AML-193 (cell line): ENCODE measurements at regions not wholly inside any gene's neighbourhood (a gene's known extent, or its start where the extent isn't known, plus 50 kb on each side); places are given as distances from the start of the nearest gene placed in this dataset.
"Not testable (repeated sequence)": the region's sequence is repeated elsewhere in the genome, so short reads cannot be mapped to it uniquely, and the experiment has no call there.

Experiments used
- DNase-seq, 2 experiments: peaks; one replicate each; lab custom pipeline; 2025; lab: John Stamatoyannopoulos, UW

- DNase-seq = no peak
Measured at GRCh38 chr3:101950510-101950909, 101.2 kb downstream of the NFKBIZ start.

- no peak for DNase-seq
Measured at GRCh38 chr3:101950985-101951733, 101.8 kb downstream of the NFKBIZ start.

GRCh38 chr3:101954361-101954760 lies 105.0 kb downstream of the NFKBIZ start:
- no peak for DNase-seq

GRCh38 chr3:101954936-101955335 lies 105.6 kb downstream of the NFKBIZ start:
- no peak for DNase-seq

DNA sequence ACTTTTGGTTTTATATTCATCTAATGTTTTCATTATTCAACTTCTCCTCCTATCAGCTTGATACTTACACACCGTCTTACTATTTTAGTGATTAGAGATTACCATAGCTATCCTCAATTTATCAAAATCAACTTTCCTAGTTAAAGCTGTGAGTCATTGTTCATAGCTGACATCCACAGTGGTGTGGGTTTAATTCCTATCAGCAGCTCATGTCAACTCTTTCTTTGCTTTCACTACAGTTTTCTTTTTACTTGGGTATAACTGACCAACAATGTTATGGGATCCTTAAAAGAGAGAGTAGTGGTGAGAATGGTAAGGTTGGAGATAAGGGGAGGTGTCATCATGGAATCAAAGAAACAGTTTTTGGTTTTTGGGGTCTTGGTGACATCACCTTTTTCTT lies 112.7 kb downstream of the NFKBIZ start:
- DNase-seq = no peak

DNA sequence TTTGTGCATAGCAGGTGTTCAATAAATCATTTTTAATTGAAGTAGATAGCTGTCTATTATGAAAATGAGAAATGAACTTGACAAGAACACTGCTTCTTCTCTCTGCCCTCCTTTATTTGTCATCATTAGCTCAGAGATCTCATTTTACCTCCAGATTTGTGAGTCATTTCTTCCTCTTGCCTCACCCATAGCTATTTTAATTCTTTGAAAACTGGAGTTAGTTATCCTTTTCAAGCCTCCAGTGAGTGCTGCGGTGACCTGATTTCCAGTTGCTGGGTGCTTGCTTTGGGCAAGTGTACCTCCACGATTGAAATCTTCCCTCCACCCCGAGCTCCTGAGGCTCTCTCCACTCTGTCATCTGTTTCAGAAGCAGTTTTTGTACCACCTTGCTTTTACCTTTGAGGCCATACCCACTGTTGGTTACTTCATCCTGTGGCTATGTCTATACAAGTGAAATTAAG lies 114.6 kb downstream of the NFKBIZ start:
- no peak for DNase-seq

DNA sequence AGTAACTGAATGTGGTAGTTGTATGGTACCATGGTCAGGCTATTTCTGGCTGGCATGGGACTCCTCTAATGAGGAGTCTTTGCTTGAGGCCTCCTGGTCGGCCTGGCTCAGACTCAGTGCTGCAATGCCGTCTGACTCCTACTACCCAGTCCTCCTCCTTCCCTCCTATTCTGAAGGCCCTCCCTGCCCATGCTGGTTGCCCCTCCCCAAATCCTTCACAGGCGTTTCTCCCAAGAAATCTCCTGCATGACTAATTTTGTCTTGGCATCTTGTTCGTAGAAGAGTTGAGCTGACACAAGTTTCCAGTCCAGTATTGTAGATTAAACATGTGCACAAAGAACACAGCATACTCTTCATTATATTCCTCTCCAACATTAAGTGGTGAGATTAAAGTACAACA lies 115.5 kb downstream of the NFKBIZ start:
- no peak for DNase-seq

GRCh38 chr3:101966226-101966625 lies 116.9 kb downstream of the NFKBIZ start:
- DNase-seq = peak; percentile 38 to 42

GRCh38 chr3:101970212-101970611 lies 120.9 kb downstream of the NFKBIZ start:
- no peak for DNase-seq

- DNase-seq = no peak
Measured at GRCh38 chr3:101970905-101971304, 121.6 kb downstream of the NFKBIZ start.

GRCh38 chr3:101972430-101973162 lies 123.3 kb downstream of the NFKBIZ start:
- DNase-seq = no peak

DNA sequence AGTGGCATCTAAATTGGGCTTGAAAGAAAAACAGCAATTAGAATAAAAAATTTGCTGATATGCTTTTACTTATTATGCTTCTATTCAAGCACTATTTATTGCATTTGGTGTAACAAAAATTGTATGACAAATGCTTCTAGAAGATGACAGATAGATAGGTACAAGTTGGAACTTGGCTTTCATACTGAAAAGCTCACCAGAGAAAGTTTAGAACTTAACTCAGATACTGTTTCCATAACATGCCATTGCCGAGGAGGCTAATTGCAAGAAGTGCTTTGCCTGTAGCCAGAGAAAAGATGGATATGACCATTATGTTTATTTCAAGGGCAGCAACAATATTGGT lies 123.8 kb downstream of the NFKBIZ start:
- no peak for DNase-seq

DNA sequence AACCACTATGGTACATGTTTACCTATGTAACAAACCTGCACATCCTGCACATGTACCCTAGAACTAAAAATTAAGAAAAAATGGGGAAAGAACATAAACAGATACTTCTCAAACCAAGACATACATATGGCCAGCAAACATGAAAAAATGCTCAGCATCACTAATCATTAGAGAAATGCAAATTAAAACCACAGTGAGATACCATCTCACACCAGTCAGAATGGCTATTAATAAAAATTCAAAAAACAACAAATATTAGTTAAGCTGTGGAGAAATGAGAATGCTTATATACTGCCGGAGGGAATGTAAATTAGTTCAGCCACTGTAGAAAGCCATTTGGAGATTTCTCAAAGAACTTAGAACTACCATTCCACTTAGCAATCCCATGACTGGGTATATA lies 126.1 kb downstream of the NFKBIZ start:
- DNase-seq = not testable (repeated sequence)

GRCh38 chr3:101976473-101976872 lies 127.2 kb downstream of the NFKBIZ start:
- no peak for DNase-seq

GRCh38 chr3:101978348-101978747 lies 129.0 kb downstream of the NFKBIZ start:
- no peak for DNase-seq

GRCh38 chr3:101979033-101979432 lies 129.7 kb downstream of the NFKBIZ start:
- no peak for DNase-seq

- DNase-seq = no peak
Measured at GRCh38 chr3:101984356-101984755, 135.0 kb downstream of the NFKBIZ start.

DNA sequence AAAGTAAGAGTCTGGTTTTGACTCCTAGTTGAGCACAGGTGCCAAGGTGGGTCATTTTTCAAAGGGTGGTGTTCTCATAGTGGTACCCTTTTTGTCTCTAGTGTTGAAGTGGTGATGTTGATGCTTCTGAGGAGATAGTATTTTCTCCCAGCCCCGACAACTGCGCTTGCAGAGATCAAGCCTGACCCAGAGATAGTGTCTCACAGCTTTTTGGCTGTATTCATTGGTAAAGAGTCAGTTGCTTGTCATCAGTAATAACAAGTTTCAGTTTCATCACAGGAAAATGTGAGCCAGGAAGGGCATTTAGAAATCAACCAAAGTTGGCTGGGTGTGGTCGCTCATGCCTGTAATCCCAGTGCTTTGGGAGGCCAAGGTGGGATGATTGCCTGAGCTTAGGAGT lies 139.3 kb downstream of the NFKBIZ start:
- peak in 1 of 2 experiments; percentile 25 for DNase-seq

DNA sequence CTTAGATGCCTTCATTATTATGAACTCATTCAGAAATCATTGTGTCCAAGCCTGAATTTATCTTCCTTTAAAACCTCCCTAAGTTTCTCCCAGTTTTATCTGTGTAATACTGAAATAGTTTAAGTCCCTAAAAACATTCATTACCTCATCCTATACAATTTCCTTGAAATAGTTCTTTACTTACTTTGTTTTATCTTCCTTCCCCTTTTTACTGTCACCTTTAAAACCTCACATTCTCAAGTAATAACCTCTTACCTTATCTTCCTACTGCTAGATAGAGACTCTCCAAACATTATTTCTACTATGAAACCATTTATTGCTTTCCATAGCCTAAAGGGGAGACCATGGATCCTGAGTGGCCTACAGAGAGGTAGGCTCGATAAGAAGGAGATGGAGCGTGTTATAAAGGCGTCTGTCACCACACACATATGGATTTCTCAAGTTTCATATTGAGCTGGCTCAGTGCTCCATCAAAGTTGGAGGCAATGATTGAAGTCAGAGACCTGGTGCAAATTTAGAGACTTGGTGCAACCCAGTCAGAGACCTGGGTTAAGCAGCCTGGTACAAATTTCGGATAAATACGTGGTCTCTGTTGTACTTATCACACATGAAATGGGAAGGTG lies 140.4 kb downstream of the NFKBIZ start:
- DNase-seq = peak; percentile 35 to 41

GRCh38 chr3:101992863-101993262 lies 143.5 kb downstream of the NFKBIZ start:
- no peak for DNase-seq

GRCh38 chr3:101994386-101994785 lies 145.1 kb downstream of the NFKBIZ start:
- no peak for DNase-seq

- DNase-seq = no peak
Measured at GRCh38 chr3:101995371-101996046, 146.2 kb downstream of the NFKBIZ start.
